HG02588 (cell line): ENCODE measurements at regions not wholly inside any gene's neighbourhood (a gene's known extent, or its start where the extent isn't known, plus 50 kb on each side); places are given as distances from the start of the nearest gene placed in this dataset.

Experiments
- ATAC-seq: cut with Tn5 transposase; IDR thresholded peaks from one replicate; pipeline ENCODE4 v1.9.1; 2021; ENCODE audit warnings: mild to moderate bottlenecking, moderate library complexity; ENCODE audit not compliant: unreplicated experiment

DNA sequence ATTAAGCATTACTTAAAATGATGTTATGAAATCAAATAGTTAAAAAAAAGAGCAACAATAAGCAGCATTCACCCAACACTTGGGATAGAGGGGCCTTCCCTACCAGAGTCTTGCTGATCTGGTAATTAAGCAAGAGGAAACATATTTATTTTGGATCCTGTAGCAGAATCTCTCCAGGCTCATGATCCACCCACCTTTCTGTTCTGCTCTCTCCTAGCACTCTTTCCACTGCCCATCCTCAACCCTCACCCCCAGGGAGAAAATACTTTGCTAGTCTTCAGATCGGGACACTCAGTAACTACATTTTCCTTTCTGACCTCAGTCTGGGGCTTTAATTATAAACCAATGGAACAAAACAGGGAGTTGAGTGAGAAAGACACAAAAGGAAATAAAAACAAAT, 1541.9 kb downstream of the AACS start:
- ATAC-seq: no peak

DNA sequence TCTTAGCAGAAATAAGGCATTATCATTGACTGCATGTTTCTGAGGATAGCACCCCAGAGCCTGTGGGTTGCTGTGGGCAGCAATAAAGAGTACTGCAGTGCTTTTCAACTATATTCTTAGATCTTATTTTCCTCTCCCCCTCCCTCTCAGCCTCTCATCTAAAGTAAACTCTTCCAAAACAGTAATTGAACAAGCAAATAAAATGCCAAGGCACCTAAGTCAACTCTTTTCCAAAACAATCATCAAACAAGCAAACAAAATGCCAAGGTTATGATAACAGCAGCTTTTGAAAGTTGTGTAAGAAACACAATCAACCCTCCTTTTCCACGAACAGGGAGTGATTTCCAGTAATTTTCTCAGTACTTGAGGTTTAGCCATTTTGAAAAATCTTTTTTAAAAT, 1542.6 kb downstream of the AACS start:
- ATAC-seq: no peak

DNA sequence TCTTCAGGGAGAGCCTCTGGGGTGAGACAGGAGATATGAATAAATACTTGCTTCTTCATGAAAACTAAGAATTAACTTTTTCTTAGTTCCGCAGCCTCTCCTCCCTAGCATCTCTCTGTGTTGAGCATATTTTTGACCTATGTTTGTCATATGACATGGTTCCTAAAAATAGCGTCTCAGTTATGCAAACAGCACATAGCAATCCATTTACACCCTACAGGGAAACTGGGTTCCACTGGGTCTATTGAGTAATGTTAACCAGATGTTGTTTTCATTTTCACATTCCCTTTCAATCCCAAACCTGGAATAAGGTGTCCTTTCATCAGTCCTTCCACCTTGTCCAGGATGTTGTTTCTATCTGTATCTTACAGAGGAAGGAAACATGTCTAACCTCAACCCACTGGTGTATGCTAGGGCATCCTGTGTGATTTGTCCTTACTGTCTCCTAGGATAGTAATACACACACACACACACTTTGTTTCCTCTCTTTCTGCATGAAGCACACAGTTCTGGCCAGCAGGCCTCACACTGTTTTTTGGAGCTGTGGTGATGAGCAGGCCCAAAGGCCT, 1543.5 kb downstream of the AACS start:
- no peak for ATAC-seq

DNA sequence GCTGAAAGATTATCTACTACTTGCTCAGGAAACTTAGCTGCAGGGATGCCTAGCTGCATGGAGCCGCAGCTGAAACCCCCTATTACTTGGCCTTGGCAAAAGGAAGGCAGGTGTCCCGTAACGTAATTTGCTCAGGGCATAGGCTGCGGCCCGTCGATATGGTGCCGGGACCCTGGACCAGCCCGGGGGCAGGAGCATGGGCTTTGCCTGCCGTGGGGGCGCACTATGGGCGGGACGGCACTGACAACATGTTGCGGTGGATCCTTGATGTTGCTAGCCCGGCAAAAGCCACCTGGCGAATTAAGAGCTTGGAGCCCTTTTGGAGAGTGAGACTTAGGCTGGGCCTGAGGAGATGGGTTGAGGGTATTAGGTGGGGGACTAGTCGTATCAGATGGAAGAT, 1551.2 kb downstream of the AACS start:
- no peak for ATAC-seq

DNA sequence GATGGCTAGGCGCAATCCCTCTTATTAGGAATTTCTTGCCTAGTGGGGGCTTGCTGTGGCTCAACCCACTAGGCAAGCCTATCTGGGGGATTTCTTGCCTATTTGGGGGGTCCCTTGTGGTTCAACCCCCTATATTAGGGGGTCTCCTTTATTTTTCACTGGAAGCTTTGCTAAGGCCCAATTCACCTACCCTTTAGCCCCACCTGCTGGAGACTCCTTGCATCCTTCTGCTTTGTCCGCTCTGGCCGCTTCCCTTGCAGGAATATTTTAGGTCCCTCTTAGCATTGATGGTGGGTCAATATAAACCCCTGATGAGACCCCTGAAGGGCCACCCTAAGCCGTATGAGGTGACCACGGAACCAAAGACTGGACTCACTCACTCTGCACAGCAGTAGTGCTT, 1552.1 kb downstream of the AACS start:
- ATAC-seq: no peak

DNA sequence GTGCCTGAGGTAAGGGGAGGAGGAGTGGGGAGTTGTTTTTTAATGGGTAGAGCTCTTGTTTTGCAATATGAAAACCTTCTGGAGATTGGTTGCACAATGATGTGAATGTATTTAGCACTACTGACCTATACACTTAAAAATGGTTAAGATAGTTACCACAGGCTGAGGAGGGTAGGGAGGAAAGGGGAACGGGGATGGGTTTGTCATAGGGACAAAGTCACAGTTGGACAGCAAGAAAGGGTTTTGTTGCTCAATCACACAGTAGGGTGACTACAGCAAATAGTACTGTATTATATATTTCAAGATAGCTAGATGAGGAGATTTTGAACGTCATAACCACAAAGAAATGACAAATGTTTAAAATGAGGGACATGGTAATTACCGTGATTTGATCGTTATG, 1562.4 kb downstream of the AACS start:
- no peak for ATAC-seq

DNA sequence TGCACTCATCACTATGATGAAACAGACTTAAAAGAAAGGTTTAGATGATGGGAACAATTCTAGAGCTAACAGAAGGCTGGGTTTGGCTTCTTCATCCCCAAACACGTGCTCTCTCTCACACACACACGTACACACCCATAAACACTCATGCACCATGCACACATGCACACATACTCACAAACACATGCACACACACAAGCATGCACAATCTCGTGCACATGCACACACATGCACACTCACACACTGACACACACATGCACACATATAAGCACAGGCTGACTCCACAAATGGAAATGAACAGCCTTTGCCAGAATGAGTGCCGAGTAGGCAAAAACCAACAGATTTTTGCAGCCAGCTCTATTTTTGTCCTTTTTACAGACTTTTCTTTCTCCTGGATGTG, 1571.6 kb downstream of the AACS start:
- no peak for ATAC-seq

DNA sequence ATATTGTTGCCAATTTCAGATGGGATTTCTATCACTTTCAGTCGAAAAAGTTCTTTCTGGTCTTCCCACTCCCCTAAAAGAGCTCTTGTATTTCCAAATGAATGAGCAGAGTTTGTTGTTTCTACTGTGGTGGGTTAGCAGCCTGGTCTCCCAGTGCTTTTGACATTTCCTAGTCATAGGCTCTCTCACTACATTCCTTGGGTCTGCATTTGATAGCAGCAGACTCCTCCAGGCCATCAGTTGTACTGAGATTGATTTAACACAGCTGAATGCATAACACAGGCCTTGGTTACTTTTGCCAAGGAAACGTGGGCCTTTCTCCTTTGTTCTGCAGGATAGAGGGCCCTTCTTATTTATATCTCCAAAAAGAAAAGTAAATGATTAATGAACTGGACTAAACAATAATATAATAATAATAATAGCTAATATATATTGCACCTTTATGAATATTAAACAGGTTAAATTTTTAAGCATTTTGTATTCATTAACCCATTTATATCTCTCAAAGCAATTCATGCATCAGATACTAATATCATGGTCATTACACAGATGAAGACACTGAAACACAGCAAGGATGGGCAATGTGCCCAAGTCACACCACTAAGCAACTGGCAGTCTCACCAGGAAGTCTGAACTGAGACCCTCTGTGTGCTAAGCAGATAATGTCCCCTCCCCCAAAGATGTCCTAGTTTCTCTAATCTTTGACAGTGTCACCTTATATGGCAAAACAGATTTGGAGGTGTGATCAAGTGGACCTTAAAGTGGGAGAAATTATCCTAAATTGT, 1579.2 kb downstream of the AACS start:
- ATAC-seq: no peak

DNA sequence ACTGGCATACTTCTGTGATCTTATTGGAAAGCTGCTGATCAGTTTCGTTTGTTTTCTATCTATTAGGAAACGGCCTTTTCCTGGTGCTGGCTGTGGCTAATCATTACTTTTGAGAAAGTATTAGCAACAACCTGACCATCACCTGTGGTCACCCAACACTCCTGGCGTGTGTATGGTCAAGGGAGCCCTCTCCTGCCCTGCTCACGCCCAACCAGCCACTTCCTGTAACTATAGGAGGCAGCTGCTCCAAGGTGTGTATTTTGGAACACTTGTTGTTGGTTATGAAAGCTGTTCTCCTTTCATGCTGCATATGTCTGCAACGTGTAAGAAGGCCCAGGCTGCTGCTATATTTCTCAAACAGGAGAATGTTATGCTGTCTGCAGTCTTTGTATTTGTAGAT, 1582.8 kb downstream of the AACS start:
- ATAC-seq: no peak

DNA sequence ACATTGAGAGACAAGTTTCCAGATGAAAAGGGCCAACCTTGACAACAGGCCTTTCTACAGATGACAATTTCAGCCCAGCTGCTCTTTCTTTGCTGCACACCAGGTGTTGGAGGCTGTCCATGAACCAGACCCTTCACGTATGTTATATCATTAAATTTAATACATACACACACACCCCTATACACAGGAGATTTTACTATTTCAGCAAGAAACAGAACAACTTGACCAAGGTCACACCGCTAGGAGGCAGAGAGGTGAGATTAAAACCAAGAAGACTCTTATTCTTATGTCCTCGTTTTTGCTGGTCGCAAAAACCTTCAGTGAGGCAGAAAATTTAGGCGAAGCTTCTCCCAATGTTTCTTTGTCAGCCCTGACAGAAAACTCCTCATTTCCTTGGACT, 1585.9 kb downstream of the AACS start:
- ATAC-seq: no peak

DNA sequence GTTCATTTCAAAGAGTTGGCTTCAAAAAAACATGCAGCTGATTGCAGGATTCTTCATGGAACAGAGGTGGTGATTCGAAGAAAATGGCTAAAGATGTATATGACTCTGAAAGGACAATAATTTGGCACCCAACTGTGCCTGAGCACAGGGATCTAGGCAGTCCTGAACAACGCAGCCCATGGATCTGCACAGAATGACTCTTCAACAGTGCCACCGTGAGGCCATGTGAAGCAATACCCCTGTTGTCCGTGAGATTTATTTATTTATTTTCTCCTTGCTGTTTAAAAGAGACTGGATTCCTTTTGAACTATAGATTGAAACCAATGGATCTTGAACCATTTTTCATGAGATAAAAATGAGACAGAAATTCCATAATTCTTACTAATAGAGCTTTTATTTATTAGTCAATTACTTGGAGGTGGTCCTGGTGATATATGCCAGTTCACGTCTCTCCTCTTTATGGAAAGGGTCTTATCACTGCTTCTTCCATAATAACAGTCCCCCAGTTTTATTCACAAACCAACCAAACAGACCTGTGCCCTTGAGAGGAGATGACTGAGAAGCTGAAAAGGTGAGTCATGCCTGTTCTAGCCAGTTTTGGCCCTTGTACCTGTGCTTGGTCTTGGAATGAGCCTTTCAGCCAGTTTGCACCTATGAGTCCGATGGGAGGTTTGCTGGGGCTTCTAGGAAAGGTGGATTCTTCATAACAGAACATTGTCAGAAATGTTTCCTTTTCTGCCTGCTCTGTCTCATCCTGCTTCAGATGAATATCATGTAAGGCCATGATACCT, 1598.3 kb downstream of the AACS start:
- no peak for ATAC-seq

DNA sequence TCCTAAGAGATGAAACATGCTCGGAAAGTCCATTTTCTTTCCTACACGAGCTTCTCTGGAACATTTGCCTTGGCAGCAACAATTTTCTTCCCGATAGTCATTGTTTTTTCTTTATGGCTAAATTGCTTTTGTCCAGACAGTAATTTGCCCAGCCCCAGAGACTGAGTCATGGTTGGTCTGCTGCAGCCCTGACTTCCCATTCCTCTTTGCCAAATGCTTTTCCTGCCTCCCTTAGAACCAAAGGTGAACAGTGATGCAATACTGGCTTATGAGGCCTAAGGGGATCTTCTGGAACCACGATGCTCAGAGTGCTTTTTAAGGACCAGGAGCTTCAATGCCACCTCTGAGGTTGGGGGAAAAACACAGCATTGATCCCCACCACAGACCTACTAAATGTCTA, 1599.6 kb upstream of the TMEM132C start:
- no peak for ATAC-seq

DNA sequence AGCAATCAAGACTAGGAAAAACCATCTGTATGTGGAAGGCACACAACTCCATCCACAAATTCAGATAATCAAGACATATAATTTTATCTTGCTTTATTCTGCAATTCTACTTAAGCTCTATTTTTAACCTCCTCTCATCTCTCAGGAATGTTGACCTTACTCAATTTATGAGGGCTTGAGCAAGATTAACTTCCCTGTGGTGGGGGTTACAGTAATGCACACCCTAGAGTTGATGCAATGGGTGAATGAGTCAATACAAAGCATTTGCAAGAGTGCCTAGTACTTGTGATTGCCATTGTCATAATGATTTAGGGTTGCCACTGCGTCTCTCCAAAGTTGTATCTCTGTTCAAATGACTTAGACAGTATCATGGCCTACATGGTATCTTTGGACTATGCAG, 1598.4 kb upstream of the TMEM132C start:
- no peak for ATAC-seq

DNA sequence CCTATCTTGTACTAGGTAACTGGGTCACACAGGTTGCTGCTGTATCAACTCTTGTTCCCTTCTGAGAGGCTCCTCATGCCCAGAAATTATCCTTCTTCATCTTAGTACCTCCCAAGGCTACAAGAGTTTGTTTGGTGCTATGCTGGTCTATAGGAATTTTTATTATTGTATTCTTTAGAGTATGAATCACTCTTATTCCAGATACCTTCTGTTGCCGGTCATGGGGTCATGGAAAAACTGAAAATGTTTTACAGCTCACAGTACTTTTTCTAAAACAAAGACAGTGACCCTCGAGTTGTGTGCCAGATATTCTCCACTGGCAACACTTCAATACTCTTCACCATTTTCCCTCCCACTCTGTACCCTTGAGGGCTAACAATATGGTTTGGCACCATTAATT, 1598.0 kb upstream of the TMEM132C start:
- ATAC-seq: no peak

DNA sequence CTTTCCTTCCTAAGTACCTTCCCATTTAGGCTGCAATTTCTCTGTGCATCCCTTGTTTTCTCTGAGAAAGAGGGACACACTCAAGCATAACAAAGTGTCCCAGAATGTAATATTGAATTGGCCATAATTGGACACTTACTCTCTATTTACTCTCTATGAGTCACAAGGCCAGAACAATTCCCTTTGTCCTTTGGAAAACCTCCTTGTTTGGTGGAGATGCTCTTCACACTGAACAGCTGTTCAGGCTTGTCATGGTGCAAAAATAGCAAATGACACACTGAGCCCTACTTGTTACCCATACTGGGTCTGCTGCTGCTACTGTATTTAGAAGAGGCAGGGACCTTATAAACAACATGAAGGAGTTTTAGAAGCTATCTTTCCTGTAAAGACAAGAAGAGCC, 1590.5 kb upstream of the TMEM132C start:
- ATAC-seq: no peak

DNA sequence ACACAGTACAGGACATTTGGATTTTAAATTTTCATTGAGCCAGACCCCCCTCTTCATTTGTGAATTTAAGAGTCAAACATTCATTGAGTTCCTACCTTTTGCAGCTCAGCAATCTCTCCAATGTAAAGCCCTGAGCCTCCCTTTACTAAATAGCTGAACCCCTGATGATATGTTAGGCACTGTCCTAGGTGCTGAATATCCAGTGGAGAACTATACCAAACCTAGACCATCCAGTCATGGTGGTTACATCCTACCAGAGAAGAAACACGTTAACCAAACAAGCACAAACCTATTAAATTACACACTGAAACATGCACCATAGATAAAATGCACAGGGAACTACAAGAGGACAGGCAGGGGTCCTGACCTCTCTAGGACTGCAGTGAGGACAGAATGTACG, 1585.3 kb upstream of the TMEM132C start:
- ATAC-seq: no peak

DNA sequence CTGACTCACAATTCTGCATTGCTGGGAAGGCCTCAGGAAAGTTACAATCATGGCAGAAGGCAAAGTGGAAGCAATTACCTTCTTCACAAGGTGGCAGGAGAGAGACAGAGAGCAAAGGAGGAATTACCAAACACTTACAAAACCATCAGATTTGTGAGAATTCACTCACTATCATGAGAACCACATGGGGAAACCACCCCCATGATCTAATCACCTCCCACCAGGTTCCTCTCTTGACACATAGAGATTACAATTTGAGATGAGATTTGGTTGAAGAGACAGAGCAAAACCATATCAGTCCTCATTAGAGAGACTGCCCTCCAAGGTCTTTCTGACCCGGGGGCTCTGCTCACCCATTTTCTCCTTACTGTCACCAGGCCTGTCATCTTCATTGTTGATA, 1582.3 kb upstream of the TMEM132C start:
- no peak for ATAC-seq

DNA sequence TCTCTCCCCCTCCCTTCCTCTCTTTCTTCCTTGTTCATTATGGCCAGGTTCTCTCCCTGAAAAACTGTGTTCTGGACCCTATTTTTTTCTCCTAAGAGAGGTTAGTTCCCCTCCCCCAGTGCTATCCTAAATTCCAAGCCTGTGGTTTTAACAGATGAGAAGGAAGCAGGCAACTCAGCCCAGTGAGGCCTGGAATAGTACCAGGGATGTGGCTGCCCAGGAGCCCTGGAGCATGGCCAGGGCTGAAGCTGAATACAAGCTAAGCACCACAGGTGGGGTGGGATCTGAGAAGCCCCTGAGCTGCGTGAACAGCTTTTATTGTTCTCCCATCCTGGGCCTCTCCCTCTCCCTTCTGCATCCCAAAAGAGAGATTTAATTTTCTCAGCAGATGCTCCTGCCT, 1581.3 kb upstream of the TMEM132C start:
- ATAC-seq: no peak

DNA sequence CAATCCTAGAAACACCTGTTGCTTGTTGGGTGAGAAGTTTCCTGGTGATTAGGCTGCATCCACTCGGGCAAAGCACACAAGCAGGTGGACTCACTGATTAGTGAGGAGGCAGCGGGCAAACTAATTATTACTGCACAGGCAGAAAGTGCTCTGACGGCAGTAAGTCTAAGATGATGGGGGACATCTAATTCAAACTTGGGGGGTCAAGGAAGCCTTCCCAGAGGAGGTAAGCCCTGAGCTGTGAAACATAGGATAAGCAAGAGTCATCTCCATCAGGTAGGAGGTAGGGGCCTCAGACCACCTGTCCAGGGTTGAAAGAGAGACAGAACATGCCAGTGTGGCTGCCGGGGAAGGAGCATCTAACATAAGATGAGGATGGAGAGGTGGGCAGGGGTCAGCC, 1578.4 kb upstream of the TMEM132C start:
- ATAC-seq: no peak

DNA sequence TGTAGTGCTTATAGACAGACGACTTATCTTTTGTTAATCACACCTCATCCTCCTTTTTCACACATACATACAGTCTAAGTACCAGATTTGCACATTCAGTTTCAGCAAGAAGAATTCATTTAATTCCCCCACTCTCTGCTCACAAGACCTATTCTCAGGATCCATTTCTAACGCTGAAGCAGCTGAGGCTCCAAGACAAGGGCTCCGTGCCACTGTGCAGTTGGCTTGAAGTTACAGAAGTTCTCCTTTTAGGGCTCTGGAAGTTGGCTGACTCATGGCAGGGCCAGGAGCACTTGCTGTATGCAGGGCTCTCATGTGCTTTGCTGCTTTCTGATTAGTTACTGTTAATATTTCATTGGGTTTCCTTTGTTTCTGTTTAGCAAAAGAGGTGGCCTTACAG, 1566.9 kb upstream of the TMEM132C start:
- no peak for ATAC-seq

DNA sequence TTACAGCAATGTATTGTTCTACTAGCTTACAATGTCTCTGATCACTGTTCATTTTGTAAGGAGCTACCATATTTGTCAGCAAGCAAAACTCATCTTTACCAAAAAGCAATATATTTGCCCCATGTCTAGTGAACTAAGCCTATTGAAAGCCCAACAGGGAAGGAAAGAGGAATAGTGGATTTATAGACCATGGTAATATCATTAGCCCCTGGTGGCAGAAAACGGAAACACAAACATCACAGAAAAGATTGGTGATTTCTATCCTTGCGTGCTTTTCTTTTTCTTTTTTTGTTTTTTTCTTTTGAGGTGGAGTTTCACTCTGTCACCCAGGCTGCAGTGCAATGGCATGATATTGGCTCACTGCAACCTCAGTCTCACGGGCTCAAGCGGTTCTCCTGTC, 1562.4 kb upstream of the TMEM132C start:
- no peak for ATAC-seq

DNA sequence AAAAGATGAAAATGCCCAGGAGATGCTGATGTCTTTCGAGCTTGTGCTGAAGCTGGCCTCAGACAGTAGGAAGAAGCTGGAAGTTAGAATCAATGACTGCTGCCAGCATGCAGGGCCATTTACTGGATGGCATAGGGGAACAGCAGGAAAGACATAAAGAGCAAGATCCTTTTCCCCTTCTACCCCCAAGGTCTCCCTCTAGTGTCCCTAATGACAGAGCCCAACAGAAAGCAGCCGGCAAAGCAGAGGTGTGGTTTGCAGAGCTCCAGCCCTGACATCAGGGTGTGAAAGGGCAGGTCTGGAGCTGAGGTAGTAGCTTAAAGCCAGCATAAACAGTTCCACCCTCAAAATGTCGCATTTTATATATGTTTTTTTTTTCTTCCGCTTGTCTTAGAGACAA, 1560.7 kb upstream of the TMEM132C start:
- ATAC-seq: no peak
